ENCODE measurements at regions not wholly inside any gene's neighbourhood (a gene's known extent, or its start where the extent isn't known, plus 50 kb on each side); places are given as distances from the start of the nearest gene placed in this dataset.

GRCh38 chr3:157769378-157769777 is 266.2 kb upstream of the VEPH1 start:
- TF ChIP-seq CTCF (IDR thresholded peaks at IDR 0.05; ENCODE audit: borderline replicate concordance, extremely low read depth, low read length, poor library complexity, severe bottlenecking), result no peak
- no peak for TF ChIP-seq EZH2 (IDR thresholded peaks at IDR 0.05; ENCODE audit: borderline replicate concordance, low read depth, low read length, severe bottlenecking)
